PC-9 (cell line): ENCODE measurements at regions not wholly inside any gene's neighbourhood (a gene's known extent, or its start where the extent isn't known, plus 50 kb on each side); places are given as distances from the start of the nearest gene placed in this dataset.

Experiments used
- CTCF ChIP-seq: fragments of 200-600 bp; sonication (generic); conservative IDR thresholded peaks from 2 replicates; pipeline ENCODE4 v1.6.1; 2017; ENCODE audit warnings: mixed run types, antibody characterized with exemption, mild to moderate bottlenecking, moderate library complexity
- EZH2 ChIP-seq: fragments of 200-600 bp; sonication (generic); IDR thresholded peaks from 2 replicates; pipeline ENCODE4 v1.8.0; 2017; ENCODE audit warnings: antibody characterized with exemption, low read depth

- no peak for TF ChIP-seq CTCF
- TF ChIP-seq EZH2, result no peak
These were observed 122.1 kb downstream of the NGF start for GRCh38 chr1:115215703-115216521.
